Chondrocyte (in vitro differentiated cells): ENCODE measurements at regions not wholly inside any gene's neighbourhood (a gene's known extent, or its start where the extent isn't known, plus 50 kb on each side); places are given as distances from the start of the nearest gene placed in this dataset.

Experiments used
- DNase-seq: peaks from one replicate; pipeline ENCODE4 v3.0.0; 2021; ENCODE audit warnings: mixed read lengths, low spot score
- H3K27ac Mint-ChIP-seq: one replicate; pipeline ENCODE4 v1.8.0; 2021; ENCODE audit warnings: mild to moderate bottlenecking, moderate library complexity, mixed read lengths; ENCODE audit not compliant: unreplicated experiment
- H3K27me3 Mint-ChIP-seq: 2 replicates; pipeline ENCODE4 v1.8.0; 2021; ENCODE audit warnings: low read depth, mixed read lengths
- H3K36me3 Mint-ChIP-seq: 2 replicates; pipeline ENCODE4 v1.8.0; 2021; ENCODE audit warnings: low read depth, mixed read lengths
- H3K4me1 Mint-ChIP-seq: 2 replicates; pipeline ENCODE4 v1.8.0; 2021; ENCODE audit warnings: low read depth, mild to moderate bottlenecking, mixed read lengths
- H3K4me3 Mint-ChIP-seq: one replicate; pipeline ENCODE4 v1.8.0; 2021; ENCODE audit warnings: mild to moderate bottlenecking, moderate library complexity, mixed read lengths; ENCODE audit not compliant: unreplicated experiment
- H3K9me3 Mint-ChIP-seq: 2 replicates; pipeline ENCODE4 v1.8.0; 2021; ENCODE audit warnings: low read depth, mixed read lengths
- TF ChIP-seq, protein P1 (sequence below): fragments of 200-600 bp; sonication (generic); IDR thresholded peaks from 2 replicates; pipeline ENCODE4 v1.5.0; 2021; ENCODE audit warnings: antibody characterized with exemption, mild to moderate bottlenecking, moderate library complexity

DNA sequence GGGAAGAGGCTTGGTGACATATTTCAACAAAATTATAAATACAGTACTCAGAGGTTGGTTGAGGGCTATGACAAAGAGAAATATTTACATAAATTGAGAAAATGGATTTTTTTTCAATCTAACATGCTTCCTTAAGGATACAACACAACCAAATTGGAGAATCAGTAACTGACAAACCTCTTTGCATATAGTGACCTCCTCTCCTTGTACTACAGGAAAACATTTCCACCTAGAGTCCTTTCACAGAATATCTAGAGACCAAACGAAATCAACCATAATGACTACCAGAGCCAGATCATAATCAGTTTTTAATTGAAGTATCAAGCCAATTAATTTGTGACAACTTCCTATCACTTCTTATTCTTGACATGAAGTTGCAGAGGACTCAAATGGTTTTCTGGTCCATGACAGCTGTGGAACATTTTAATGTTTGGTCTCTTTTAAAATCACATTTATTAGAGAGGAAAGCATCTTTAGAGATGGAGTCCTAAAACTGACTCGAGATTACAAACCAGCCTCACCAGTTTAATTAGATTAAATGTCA lies 1636.5 kb upstream of the C9orf72 start:
- H3K9me3 Mint-ChIP-seq, result no peaks in the 10 kb centered on the region
- H3K36me3 Mint-ChIP-seq, result no peaks in the 10 kb centered on the region
- no peak overlapping the region for H3K4me3 Mint-ChIP-seq
- peaks cover 27% of the 10 kb centered on the region for H3K4me1 Mint-ChIP-seq
- TF ChIP-seq, protein P1, sequence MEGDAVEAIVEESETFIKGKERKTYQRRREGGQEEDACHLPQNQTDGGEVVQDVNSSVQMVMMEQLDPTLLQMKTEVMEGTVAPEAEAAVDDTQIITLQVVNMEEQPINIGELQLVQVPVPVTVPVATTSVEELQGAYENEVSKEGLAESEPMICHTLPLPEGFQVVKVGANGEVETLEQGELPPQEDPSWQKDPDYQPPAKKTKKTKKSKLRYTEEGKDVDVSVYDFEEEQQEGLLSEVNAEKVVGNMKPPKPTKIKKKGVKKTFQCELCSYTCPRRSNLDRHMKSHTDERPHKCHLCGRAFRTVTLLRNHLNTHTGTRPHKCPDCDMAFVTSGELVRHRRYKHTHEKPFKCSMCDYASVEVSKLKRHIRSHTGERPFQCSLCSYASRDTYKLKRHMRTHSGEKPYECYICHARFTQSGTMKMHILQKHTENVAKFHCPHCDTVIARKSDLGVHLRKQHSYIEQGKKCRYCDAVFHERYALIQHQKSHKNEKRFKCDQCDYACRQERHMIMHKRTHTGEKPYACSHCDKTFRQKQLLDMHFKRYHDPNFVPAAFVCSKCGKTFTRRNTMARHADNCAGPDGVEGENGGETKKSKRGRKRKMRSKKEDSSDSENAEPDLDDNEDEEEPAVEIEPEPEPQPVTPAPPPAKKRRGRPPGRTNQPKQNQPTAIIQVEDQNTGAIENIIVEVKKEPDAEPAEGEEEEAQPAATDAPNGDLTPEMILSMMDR, result no peak
- H3K27me3 Mint-ChIP-seq, result peaks cover 51% of the 10 kb centered on the region
- DNase-seq, result no peak
- no peak overlapping the region for H3K27ac Mint-ChIP-seq

DNA sequence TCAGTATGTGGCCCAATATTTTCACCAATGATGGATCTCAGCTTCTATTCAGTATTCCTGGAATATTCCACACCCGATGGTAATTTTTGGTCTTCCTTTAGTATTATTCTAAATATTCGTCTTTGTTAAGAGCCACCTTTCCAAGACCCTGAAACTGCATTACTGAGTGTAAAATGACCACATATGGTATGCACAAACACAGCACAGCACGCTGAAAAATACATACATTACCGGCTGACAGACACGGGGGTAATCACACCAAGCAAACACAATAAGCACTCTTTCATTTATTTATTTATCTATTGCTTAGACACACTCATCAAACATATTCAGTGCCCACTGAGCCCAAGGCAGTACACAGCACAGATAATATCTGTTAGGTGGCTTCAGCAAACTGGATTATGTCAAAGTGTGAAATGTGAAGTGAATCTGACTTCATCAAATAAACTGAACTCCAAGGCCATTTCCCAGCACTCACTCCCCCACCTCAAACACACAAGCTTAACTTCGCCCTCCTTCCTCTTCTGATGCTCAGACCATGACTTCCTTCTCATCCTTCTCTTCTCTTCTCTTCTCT lies 1637.8 kb upstream of the C9orf72 start:
- peaks cover 28% of the 10 kb centered on the region for H3K4me1 Mint-ChIP-seq
- H3K36me3 Mint-ChIP-seq, result no peaks in the 10 kb centered on the region
- no peak overlapping the region for H3K27ac Mint-ChIP-seq
- TF ChIP-seq, protein P1, result no peak
- H3K4me3 Mint-ChIP-seq, result no peak overlapping the region
- DNase-seq, result no peak
- peaks cover 60% of the 10 kb centered on the region for H3K27me3 Mint-ChIP-seq
- H3K9me3 Mint-ChIP-seq, result no peaks in the 10 kb centered on the region

DNA sequence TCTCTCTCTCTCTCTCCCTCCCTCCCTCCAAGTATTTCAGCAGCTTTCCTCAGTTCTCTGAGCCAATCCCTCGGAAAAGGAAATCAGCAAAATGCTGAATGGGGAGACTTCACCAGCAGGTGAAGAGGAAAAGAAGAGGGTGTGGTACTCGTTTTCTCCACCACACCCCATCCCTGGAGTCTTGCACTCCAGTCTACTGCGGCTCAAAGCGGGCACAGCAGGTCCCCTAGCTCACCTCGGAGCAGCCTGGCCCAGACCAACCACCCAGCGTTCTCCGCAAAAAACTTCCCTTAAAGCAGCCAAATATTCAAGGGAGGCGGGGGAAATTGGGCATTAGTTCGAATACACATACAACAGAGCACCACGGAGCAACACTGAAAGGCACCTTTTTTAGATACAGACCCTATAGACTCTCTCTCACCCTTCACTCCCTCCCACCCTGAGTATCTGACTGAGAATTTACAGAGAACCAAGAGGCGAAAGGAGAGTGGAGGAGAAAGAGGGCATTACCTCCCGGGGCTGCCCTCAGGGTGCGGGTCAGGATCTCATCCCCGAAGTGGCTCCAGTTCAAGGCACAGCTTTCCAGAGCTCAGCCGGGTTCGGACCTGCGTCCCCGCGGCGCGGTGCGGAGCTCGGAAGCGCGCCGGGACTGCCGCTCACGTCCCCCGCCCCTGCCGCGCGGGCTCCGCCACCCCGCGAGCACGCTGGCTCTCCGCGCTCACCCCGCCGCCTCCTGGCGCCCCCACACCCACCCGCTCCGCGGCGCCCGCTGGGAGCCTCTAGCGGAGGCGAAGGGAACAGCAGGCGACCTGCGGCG lies 1638.5 kb upstream of the C9orf72 start:
- H3K4me3 Mint-ChIP-seq, result peak overlapping the region; percentile 45
- H3K36me3 Mint-ChIP-seq, result no peaks in the 10 kb centered on the region
- no peak overlapping the region for H3K27ac Mint-ChIP-seq
- no peaks in the 10 kb centered on the region for H3K9me3 Mint-ChIP-seq
- peaks cover 28% of the 10 kb centered on the region for H3K4me1 Mint-ChIP-seq
- TF ChIP-seq, protein P1, result peak; percentile 83
- no peak for DNase-seq
- peaks cover 67% of the 10 kb centered on the region for H3K27me3 Mint-ChIP-seq

DNA sequence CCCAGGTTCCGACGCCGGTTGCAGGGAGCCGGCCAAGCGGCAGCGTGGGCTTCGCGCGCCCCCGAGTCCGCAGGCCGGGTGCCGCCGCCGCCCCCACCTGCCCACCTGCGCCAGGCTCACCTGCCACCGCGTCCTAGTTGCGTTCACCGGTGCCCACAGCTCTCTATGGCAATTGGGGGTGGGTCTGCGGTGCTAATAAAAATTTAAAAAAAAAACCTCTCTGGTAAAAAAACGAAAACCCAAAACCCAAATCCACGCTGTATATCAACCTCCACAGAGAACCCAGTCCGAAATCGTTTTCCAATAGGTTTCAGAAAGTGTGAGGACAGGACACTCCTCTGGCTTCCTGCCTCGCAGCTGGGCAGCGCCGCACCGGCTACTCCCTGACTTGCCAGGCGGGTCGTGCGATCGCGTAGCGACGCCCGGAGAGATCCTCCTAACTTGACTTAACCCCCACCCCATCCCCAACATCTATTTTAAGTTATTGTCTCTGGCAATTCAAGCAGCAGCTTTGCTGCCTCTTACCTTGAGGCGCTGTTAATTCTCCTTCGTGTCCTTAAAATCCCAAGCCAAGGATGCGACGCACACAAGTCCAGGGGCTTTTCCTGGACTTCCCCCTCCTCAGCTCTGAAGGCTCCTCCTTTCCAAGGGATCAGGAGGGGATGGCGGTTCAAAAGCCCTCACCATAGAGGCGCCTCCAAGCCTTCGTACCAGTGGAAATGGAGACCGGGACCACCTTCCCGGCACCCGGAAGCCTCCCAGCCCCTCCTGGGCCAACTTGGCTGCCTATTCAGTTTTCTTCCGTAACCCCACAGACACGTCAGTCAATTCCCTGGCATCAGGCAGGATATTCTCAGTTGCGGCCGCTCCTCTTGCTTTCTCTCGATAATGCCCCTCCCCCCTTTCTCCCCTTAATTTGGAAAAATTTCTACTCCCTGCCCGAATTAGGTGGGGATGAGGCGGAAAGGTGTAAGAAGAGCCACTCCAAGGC lies 1639.4 kb upstream of the C9orf72 start:
- TF ChIP-seq, protein P1, result peak; percentile 66
- H3K9me3 Mint-ChIP-seq, result no peaks in the 10 kb centered on the region
- peaks cover 70% of the 10 kb centered on the region for H3K27me3 Mint-ChIP-seq
- no peak for DNase-seq
- H3K4me1 Mint-ChIP-seq, result peaks cover 28% of the 10 kb centered on the region
- H3K4me3 Mint-ChIP-seq, result peak overlapping the region; percentile 68
- no peak overlapping the region for H3K27ac Mint-ChIP-seq
- H3K36me3 Mint-ChIP-seq, result no peaks in the 10 kb centered on the region
